ENCODE measurements at regions not wholly inside any gene's neighbourhood (a gene's known extent, or its start where the extent isn't known, plus 50 kb on each side); places are given as distances from the start of the nearest gene placed in this dataset.

DNA sequence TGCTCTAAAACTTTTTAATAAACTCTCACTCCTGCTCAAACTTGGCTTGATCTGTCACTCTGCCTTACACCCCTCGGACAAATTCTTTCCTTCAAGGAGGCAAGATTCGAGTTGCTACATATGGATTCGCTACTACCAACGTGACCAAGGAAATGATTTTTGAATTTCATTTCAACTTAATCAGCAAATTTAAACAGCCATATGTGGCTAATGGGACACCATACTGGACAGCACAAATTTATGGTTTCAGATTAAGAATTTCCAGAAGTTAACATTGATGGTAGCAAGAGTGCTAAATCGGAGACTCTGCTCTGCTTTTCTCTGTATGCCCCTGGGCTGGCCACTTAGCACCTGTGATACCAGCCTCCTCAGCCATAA lies 318.2 kb upstream of the PSMD7 start:
- H3K27ac ChIP-seq = no peak overlapping the region
- TF ChIP-seq POLR2A (IDR thresholded peaks at IDR 0.05) (no peak), CTCF (IDR thresholded peaks at IDR 0.05) (no peak), POLR2AphosphoS5 (IDR thresholded peaks at IDR 0.05) (no peak), EP300 (IDR thresholded peaks at IDR 0.05; ENCODE audit: low read depth) (no peak)
- no peaks in the 10 kb centered on the region for H3K27me3 ChIP-seq
- H3K4me3 ChIP-seq = no peak overlapping the region
- no peaks in the 10 kb centered on the region for H3K9me3 ChIP-seq
- 87 to 93% methylated on average over 5 of the region's 5 CpGs for WGBS, 2 donors (ENCODE audit: low coverage in 1 of 2)
- in situ Hi-C loops (cut with MboI; ENCODE audit: low pct_ligation_motif_present in 1 of 4, low pct_unique_long_range_greater_than_20kb in 1 of 4, low sequenced_read_pairs in 3 of 4) (no loop called here), intact Hi-C loops (cut with DNase I; ENCODE audit: low total_unique reads) (no loop called here)
- no peaks in the 10 kb centered on the region for H3K36me3 ChIP-seq
- no peaks in the 10 kb centered on the region for H3K4me1 ChIP-seq
- no peak for DNase-seq

GRCh38 chr16:73976644-73977043 lies 320.0 kb upstream of the PSMD7 start:
- H3K27me3 ChIP-seq = no peaks in the 10 kb centered on the region

DNA sequence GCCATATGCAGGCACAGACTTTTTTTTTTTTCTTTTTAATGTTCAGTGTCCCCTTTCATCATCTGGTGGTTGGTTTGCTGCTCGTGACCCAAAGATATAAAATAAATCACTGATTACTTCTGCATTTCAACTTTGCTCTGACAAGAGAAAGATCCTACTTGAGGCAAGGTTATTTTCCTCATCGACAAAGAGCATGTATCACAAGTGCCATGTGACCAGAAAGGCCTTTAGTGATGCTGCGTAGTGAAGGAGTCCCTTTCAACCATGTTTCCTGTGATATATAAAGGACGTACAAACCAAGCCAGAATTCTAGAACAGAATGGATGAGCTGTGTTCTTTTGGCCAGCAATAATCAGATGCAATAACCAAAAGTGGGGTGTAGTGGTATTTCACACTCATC lies 323.4 kb upstream of the PSMD7 start:
- TF ChIP-seq EP300 (IDR thresholded peaks at IDR 0.05; ENCODE audit: low read depth) = no peak
- TF ChIP-seq CTCF (IDR thresholded peaks at IDR 0.05) = no peak
- no peak for TF ChIP-seq POLR2A (IDR thresholded peaks at IDR 0.05)
- no peak for TF ChIP-seq POLR2AphosphoS5 (IDR thresholded peaks at IDR 0.05)
- H3K9me3 ChIP-seq = no peaks in the 10 kb centered on the region
- no peaks in the 10 kb centered on the region for H3K27me3 ChIP-seq
- in situ Hi-C loops (cut with MboI; ENCODE audit: low pct_ligation_motif_present in 1 of 4, low pct_unique_long_range_greater_than_20kb in 1 of 4, low sequenced_read_pairs in 3 of 4) = no loop called here
- DNase-seq = no peak
- no peaks in the 10 kb centered on the region for H3K4me1 ChIP-seq
- intact Hi-C loops (cut with DNase I; ENCODE audit: low total_unique reads) = no loop called here
- H3K27ac ChIP-seq = no peak overlapping the region
- 82 to 87% methylated on average over 3 to 4 of the region's 4 CpGs for WGBS, 2 donors (ENCODE audit: low coverage in 1 of 2)
- no peaks in the 10 kb centered on the region for H3K36me3 ChIP-seq
- no peak overlapping the region for H3K4me3 ChIP-seq

More at GRCh38 chr16:73976644-73977043, 320.0 kb upstream of the PSMD7 start:
- DNase-seq = no peak
- no peak for TF ChIP-seq POLR2AphosphoS5 (IDR thresholded peaks at IDR 0.05)
- no peak for TF ChIP-seq CTCF (IDR thresholded peaks at IDR 0.05)
- no peak for TF ChIP-seq EP300 (IDR thresholded peaks at IDR 0.05; ENCODE audit: low read depth)
- TF ChIP-seq POLR2A (IDR thresholded peaks at IDR 0.05) = no peak
- in situ Hi-C loops (cut with MboI; ENCODE audit: low pct_ligation_motif_present in 1 of 4, low pct_unique_long_range_greater_than_20kb in 1 of 4, low sequenced_read_pairs in 3 of 4) = no loop called here
- WGBS, 2 donors (ENCODE audit: low coverage in 1 of 2) = 74 to 80% methylated on average over 2 to 3 of the region's 3 CpGs
- Histone ChIP-seq H3K4me3 (no peak overlapping the region), H3K9me3 (no peaks in the 10 kb centered on the region), H3K36me3 (no peaks in the 10 kb centered on the region), H3K27ac (no peak overlapping the region), H3K4me1 (no peaks in the 10 kb centered on the region)
- intact Hi-C loops (cut with DNase I; ENCODE audit: low total_unique reads) = no loop called here

DNA sequence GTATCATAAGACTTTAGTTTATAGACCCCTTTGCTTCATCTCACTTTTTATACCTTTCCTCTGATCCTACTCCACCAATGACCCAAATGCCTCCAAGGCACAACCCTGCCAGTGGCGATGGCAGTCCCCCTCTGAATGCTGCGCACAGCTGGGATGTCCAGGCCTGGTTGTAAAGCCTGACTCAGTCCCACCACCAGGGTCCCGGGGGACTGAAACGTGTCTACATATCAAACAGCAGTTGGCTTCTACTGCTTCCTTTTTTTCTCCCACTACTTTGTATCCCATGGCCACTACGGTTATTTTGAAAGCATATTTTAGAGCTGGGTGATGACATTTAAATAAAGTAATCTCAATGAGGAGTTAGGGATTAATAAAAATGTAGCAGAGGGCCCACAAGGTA lies 329.8 kb upstream of the PSMD7 start:
- no peaks in the 10 kb centered on the region for H3K36me3 ChIP-seq
- H3K9me3 ChIP-seq = peaks cover 0 to 3% of the 10 kb centered on the region in 2 donors
- no peak for TF ChIP-seq EP300 (IDR thresholded peaks at IDR 0.05; ENCODE audit: low read depth)
- no peak for TF ChIP-seq POLR2AphosphoS5 (IDR thresholded peaks at IDR 0.05)
- no peak for TF ChIP-seq POLR2A (IDR thresholded peaks at IDR 0.05)
- TF ChIP-seq CTCF (IDR thresholded peaks at IDR 0.05) = no peak
- in situ Hi-C loops (cut with MboI; ENCODE audit: low pct_ligation_motif_present in 1 of 4, low pct_unique_long_range_greater_than_20kb in 1 of 4, low sequenced_read_pairs in 3 of 4) (no loop called here), intact Hi-C loops (cut with DNase I; ENCODE audit: low total_unique reads) (no loop called here)
- no peaks in the 10 kb centered on the region for H3K4me1 ChIP-seq
- H3K4me3 ChIP-seq = no peak overlapping the region
- H3K27ac ChIP-seq = no peak overlapping the region
- H3K27me3 ChIP-seq = no peaks in the 10 kb centered on the region
- DNase-seq = no peak
- WGBS, 2 donors (ENCODE audit: low coverage in 1 of 2) = 71 to 77% methylated on average over 4 to 5 of the region's 5 CpGs
